D721Med (cell line): ENCODE measurements at regions not wholly inside any gene's neighbourhood (a gene's known extent, or its start where the extent isn't known, plus 50 kb on each side); places are given as distances from the start of the nearest gene placed in this dataset.

Source experiments
- DNase-seq: peaks from one replicate; pipeline ENCODE4 v3.0.0; 2011; ENCODE audit warnings: low spot score; ENCODE audit not compliant: insufficient read length
- FAIRE-seq: peaks from 2 replicates; lab custom pipeline; 2011; peaks lifted over from hg19 to GRCh38; lab: Jason Lieb, UNC
- CTCF ChIP-seq: IDR thresholded peaks from 2 replicates; pipeline ENCODE4 v1.5.1; 2012; ENCODE audit warnings: mild to moderate bottlenecking, control low read depth; ENCODE audit not compliant: insufficient read depth; ENCODE audit errors: missing control alignments

- DNase-seq = no peak
- FAIRE-seq = no peak
- TF ChIP-seq CTCF = no peak
These were observed 248.6 kb downstream of the ALDH8A1 start for GRCh38 chr6:134701301-134701700.

- DNase-seq (no peak), FAIRE-seq (no peak)
- no peak for TF ChIP-seq CTCF
These were observed 251.7 kb downstream of the ALDH8A1 start for GRCh38 chr6:134698228-134698627.

GRCh38 chr6:134692008-134692407 lies 257.9 kb downstream of the ALDH8A1 start:
- FAIRE-seq = no peak
- no peak for TF ChIP-seq CTCF
- no peak for DNase-seq

- no peak for TF ChIP-seq CTCF
- DNase-seq (no peak), FAIRE-seq (no peak)
These were observed 258.7 kb downstream of the ALDH8A1 start for GRCh38 chr6:134691180-134691579.

GRCh38 chr6:134690048-134690447 lies 259.9 kb downstream of the ALDH8A1 start:
- DNase-seq (no peak), FAIRE-seq (no peak)
- TF ChIP-seq CTCF = no peak

GRCh38 chr6:134689641-134690040 lies 260.3 kb downstream of the ALDH8A1 start:
- no peak for TF ChIP-seq CTCF
- no peak for FAIRE-seq
- no peak for DNase-seq

GRCh38 chr6:134689177-134689576 lies 260.7 kb downstream of the ALDH8A1 start:
- FAIRE-seq (no peak), DNase-seq (no peak)
- no peak for TF ChIP-seq CTCF
